IMR-90 (cell line): ENCODE measurements at regions not wholly inside any gene's neighbourhood (a gene's known extent, or its start where the extent isn't known, plus 50 kb on each side); places are given as distances from the start of the nearest gene placed in this dataset.

Source experiments
- ATAC-seq: fragments of 200-7000 bp; cut with Tn5 transposase; 2 replicates; pipeline ENCODE4 v1.9.1; 2020; ENCODE audit warnings: low read depth, mild to moderate bottlenecking, moderate library complexity
- BruUV-seq: library from RNA; stranded (reverse); fragments of 400-500 nt; replicated peaks from 2 replicates; lab custom pipeline; 2021; lab: Mats Ljungman, UMichigan
- CTCF ChIA-PET: fragments of 300-600 bp; formaldehyde crosslinking; extraction: SDS; loops from one replicate; lab custom pipeline; 2021; ENCODE audit warnings: antibody characterized with exemption; lab: Yijun Ruan, JAX
- POLR2A ChIA-PET: fragments of 300-600 bp; sonication (Branson Sonifier 250); formaldehyde crosslinking; loops from one replicate; lab custom pipeline; 2022; ENCODE audit warnings: antibody characterized with exemption; ENCODE audit not compliant: unreplicated experiment; lab: Charles Lee
- DNase-seq: peaks from one replicate; pipeline ENCODE4 v3.0.0; 2013
- H2AFZ ChIP-seq: replicated peaks from 2 replicates; pipeline ENCODE3; 2013; ENCODE audit warnings: low read length, mild to moderate bottlenecking; ENCODE audit not compliant: poor library complexity
- H2AK5ac ChIP-seq: 2 replicates; pipeline ENCODE4 v1.6.1; 2013; ENCODE audit warnings: low read depth, low read length, inconsistent platforms
- H2AK9ac ChIP-seq: replicated peaks from 2 replicates; pipeline ENCODE3; 2013; ENCODE audit warnings: mild to moderate bottlenecking, low read depth, low read length, moderate library complexity; ENCODE audit not compliant: poor library complexity
- H2BK120ac ChIP-seq: 2 replicates; pipeline ENCODE4 v1.6.1; 2013; ENCODE audit warnings: low read depth, low read length, inconsistent platforms
- H2BK15ac ChIP-seq: 3 replicates; pipeline ENCODE4 v1.6.1; 2013; ENCODE audit warnings: low read depth, low read length, inconsistent platforms
- H2BK20ac ChIP-seq: 2 replicates; pipeline ENCODE4 v1.6.1; 2013; ENCODE audit warnings: low read depth, mild to moderate bottlenecking, inconsistent platforms, low read length, moderate library complexity
- H2BK5ac ChIP-seq: 2 replicates; pipeline ENCODE4 v1.6.1; 2013; ENCODE audit warnings: mild to moderate bottlenecking, low read depth, low read length, inconsistent platforms; ENCODE audit not compliant: poor library complexity, severe bottlenecking
- H3K14ac ChIP-seq: replicated peaks from 2 replicates; pipeline ENCODE4 v1.6.1; 2013; ENCODE audit warnings: low read depth, low read length, inconsistent platforms
- H3K18ac ChIP-seq: 2 replicates; pipeline ENCODE4 v1.6.1; 2013; ENCODE audit warnings: low read depth, low read length, control low read depth
- H3K23ac ChIP-seq: 2 replicates; pipeline ENCODE4 v1.6.1; 2013; ENCODE audit warnings: low read depth, low read length, inconsistent platforms
- H3K27ac ChIP-seq: 2 replicates; pipeline ENCODE4 v1.5.1; 2013; ENCODE audit warnings: mild to moderate bottlenecking, control low read depth, low read length; ENCODE audit not compliant: insufficient read depth
- H3K27me3 ChIP-seq: 2 replicates; pipeline ENCODE4 v1.6.1; 2013; ENCODE audit warnings: low read length; ENCODE audit not compliant: control insufficient read depth, insufficient read depth
- H3K36me3 ChIP-seq: 2 replicates; pipeline ENCODE4 v1.6.1; 2013; ENCODE audit warnings: low read length, mixed read lengths; ENCODE audit not compliant: control insufficient read depth, insufficient read depth
- H3K4ac ChIP-seq: 2 replicates; pipeline ENCODE4 v1.6.1; 2013; ENCODE audit warnings: low read depth, low read length, inconsistent platforms
- H3K4me1 ChIP-seq: 2 replicates; pipeline ENCODE4 v1.6.1; 2013; ENCODE audit warnings: low read length, mixed read lengths; ENCODE audit not compliant: control insufficient read depth, insufficient read depth
- H3K4me2 ChIP-seq: 2 replicates; pipeline ENCODE4 v1.6.1; 2013; ENCODE audit warnings: low read depth, mild to moderate bottlenecking, control low read depth, low read length, moderate library complexity
- H3K4me3 ChIP-seq: 2 replicates; pipeline ENCODE4 v1.5.1; 2013; ENCODE audit warnings: low read depth, mild to moderate bottlenecking, control low read depth, low read length, moderate library complexity; ENCODE audit not compliant: insufficient read depth
- H3K56ac ChIP-seq: 2 replicates; pipeline ENCODE4 v1.6.1; 2013; ENCODE audit warnings: low read length, inconsistent platforms; ENCODE audit not compliant: insufficient read depth; ENCODE audit errors: extremely low read depth
- H3K79me1 ChIP-seq, 2 experiments: 2 replicates each; pipeline ENCODE4 v1.6.1; 2013; ENCODE audit warnings: low read length in 2 of 2, inconsistent platforms in 1 of 2, low read depth in 1 of 2
- H3K9ac ChIP-seq: 2 replicates; pipeline ENCODE4 v1.6.1; 2013; ENCODE audit warnings: low read depth, low read length, control low read depth
- H3K9me1 ChIP-seq: 2 replicates; pipeline ENCODE4 v1.6.1; 2013; ENCODE audit warnings: low read length, inconsistent platforms; ENCODE audit not compliant: insufficient read depth
- H3K9me3 ChIP-seq: 2 replicates; pipeline ENCODE4 v1.6.1; 2013; ENCODE audit warnings: low read length; ENCODE audit not compliant: control insufficient read depth, insufficient read depth
- H4K20me1 ChIP-seq: 2 replicates; pipeline ENCODE4 v1.6.1; 2013; ENCODE audit warnings: low read length, inconsistent platforms; ENCODE audit not compliant: insufficient read depth
- H4K5ac ChIP-seq: 2 replicates; pipeline ENCODE4 v1.6.1; 2013; ENCODE audit warnings: mild to moderate bottlenecking, low read depth, low read length, control low read depth
- H4K8ac ChIP-seq, 2 experiments: 2 replicates each; pipeline ENCODE4 v1.6.1; 2013; ENCODE audit warnings: low read depth in 2 of 2, low read length in 2 of 2, control low read depth in 1 of 2, inconsistent platforms in 1 of 2
- H4K91ac ChIP-seq: 2 replicates; pipeline ENCODE4 v1.6.1; 2013; ENCODE audit warnings: low read depth, low read length, inconsistent platforms; ENCODE audit not compliant: insufficient read depth
- BHLHE40 ChIP-seq: fragments of 150-350 bp; IDR thresholded peaks from 2 replicates; pipeline ENCODE4 v1.6.1; 2016; ENCODE audit warnings: mild to moderate bottlenecking, low read depth, low read length
- CEBPB ChIP-seq: IDR thresholded peaks from 2 replicates; pipeline ENCODE4 v1.6.1; 2012; ENCODE audit warnings: low read depth, low read length, improper control_type of control experiment
- CHD1 ChIP-seq: IDR thresholded peaks from 2 replicates; pipeline ENCODE4 v1.6.1; 2012; ENCODE audit warnings: low read depth, low read length, improper control_type of control experiment
- ELK1 ChIP-seq: fragments of 150-350 bp; IDR thresholded peaks from 2 replicates; pipeline ENCODE4 v1.6.1; 2016; ENCODE audit warnings: low read depth, mild to moderate bottlenecking, low read length, moderate library complexity, borderline replicate concordance
- FOS ChIP-seq: fragments of 150-350 bp; IDR thresholded peaks from 2 replicates; pipeline ENCODE4 v1.6.1; 2016; ENCODE audit warnings: low read depth, low read length
- NFE2L2 ChIP-seq: fragments of 150-350 bp; IDR thresholded peaks from 2 replicates; pipeline ENCODE4 v1.6.1; 2016; ENCODE audit warnings: low read depth, mild to moderate bottlenecking, low read length
- RAD21 ChIP-seq: IDR thresholded peaks from 2 replicates; pipeline ENCODE4 v1.6.1; 2012; ENCODE audit warnings: low read length, improper control_type of control experiment
- RCOR1 ChIP-seq: IDR thresholded peaks from 2 replicates; pipeline ENCODE4 v1.6.1; 2012; ENCODE audit warnings: mild to moderate bottlenecking, low read length, improper control_type of control experiment; ENCODE audit not compliant: insufficient replicate concordance
- SMC3 ChIP-seq: fragments of 150-350 bp; IDR thresholded peaks from 2 replicates; pipeline ENCODE4 v1.6.1; 2016; ENCODE audit warnings: low read depth, mild to moderate bottlenecking, antibody characterized with exemption, low read length, moderate library complexity
- USF2 ChIP-seq: fragments of 150-350 bp; IDR thresholded peaks from 2 replicates; pipeline ENCODE4 v1.6.1; 2017; ENCODE audit warnings: mild to moderate bottlenecking, antibody characterized with exemption, low read length, low read depth
- WGBS, 2 experiments: methylation state at CpG; one replicate each; pipeline versions ENCODE4 v1.1.5 to v1.1.7; 2013; ENCODE audit warnings: missing lambda C conversion rate in 2 of 2; ENCODE audit not compliant: insufficient read length in 1 of 2; ENCODE audit errors: extremely low coverage in 2 of 2; 5-methylcytosine and 5-hydroxymethylcytosine counted together
- dilution Hi-C: fragments of 300-500 bp; cut with HindIII; formaldehyde crosslinking; loops from one replicate; pipeline ENCODE4 v1.14.3; 2018; ENCODE audit warnings: low sequenced_read_pairs; ENCODE audit not compliant: unreplicated experiment
- in situ Hi-C: fragments of 300-500 bp; cut with MboI; formaldehyde crosslinking; loops from 3 replicates; pipeline ENCODE4 v1.14.3; 2019; ENCODE audit warnings: low sequenced_read_pairs, inconsistent platforms, mixed read lengths
- intact Hi-C: fragments of 100-400 bp; cut with micrococcal nuclease; formaldehyde crosslinking; loops from 2 replicates; pipeline ENCODE4 v1.10.0; 2022

GRCh38 chr17:79527306-79527705 is 83.5 kb downstream of the RBFOX3 start:
- Histone ChIP-seq H4K20me1 (no peaks in the 10 kb centered on the region), H3K4ac (no peak overlapping the region), H3K9ac (no peak overlapping the region), H2BK20ac (no peak overlapping the region), H3K14ac (no peak overlapping the region), H4K5ac (no peak overlapping the region), H3K4me3 (no peak overlapping the region), H3K79me1 (no peaks in the 10 kb centered on the region), H3K27me3 (peaks cover 11% of the 10 kb centered on the region), H2BK120ac (no peak overlapping the region), H2BK5ac (no peak overlapping the region), H3K18ac (no peak overlapping the region), H3K4me2 (no peak overlapping the region), H3K36me3 (no peaks in the 10 kb centered on the region), H2AK9ac (no peak overlapping the region), H3K27ac (no peak overlapping the region), H3K9me1 (no peaks in the 10 kb centered on the region), H3K4me1 (no peaks in the 10 kb centered on the region), H3K56ac (no peak overlapping the region), H4K91ac (no peak overlapping the region), H2AFZ (no peak overlapping the region), H2BK15ac (no peak overlapping the region), H3K23ac (no peak overlapping the region), H4K8ac (no peak overlapping the region), H2AK5ac (no peak overlapping the region), H3K9me3 (no peaks in the 10 kb centered on the region)
- ATAC-seq (no peak), DNase-seq (no peak)
- ChIA-PET POLR2A (no interaction called here), CTCF (no interaction called here)
- WGBS, 2 experiments = 7% methylated on average over 2 of the region's 9 CpGs; no CpG with 5 or more reads in 1 of the 2 experiments
- in situ Hi-C loops (no loop called here), intact Hi-C loops (no loop called here), dilution Hi-C loops (no loop called here)
- no TSS peak for BruUV-seq
- TF ChIP-seq USF2 (no peak), RAD21 (no peak), CHD1 (no peak), CEBPB (no peak), FOS (no peak), ELK1 (no peak), RCOR1 (no peak), BHLHE40 (no peak), SMC3 (no peak), NFE2L2 (no peak)
